IMR-90 (cell line): ENCODE measurements at regions not wholly inside any gene's neighbourhood (a gene's known extent, or its start where the extent isn't known, plus 50 kb on each side); places are given as distances from the start of the nearest gene placed in this dataset.

ENCODE experiments used
- ATAC-seq: fragments of 200-7000 bp; cut with Tn5 transposase; 2 replicates; pipeline ENCODE4 v1.9.1; 2020; ENCODE audit warnings: low read depth, mild to moderate bottlenecking, moderate library complexity
- BruUV-seq: library from RNA; stranded (reverse); fragments of 400-500 nt; replicated peaks from 2 replicates; lab custom pipeline; 2021; lab: Mats Ljungman, UMichigan
- CTCF ChIA-PET: fragments of 300-600 bp; formaldehyde crosslinking; extraction: SDS; loops from one replicate; lab custom pipeline; 2021; ENCODE audit warnings: antibody characterized with exemption; lab: Yijun Ruan, JAX
- POLR2A ChIA-PET: fragments of 300-600 bp; sonication (Branson Sonifier 250); formaldehyde crosslinking; loops from one replicate; lab custom pipeline; 2022; ENCODE audit warnings: antibody characterized with exemption; ENCODE audit not compliant: unreplicated experiment; lab: Charles Lee
- DNase-seq: peaks from one replicate; pipeline ENCODE4 v3.0.0; 2013
- H2AFZ ChIP-seq: replicated peaks from 2 replicates; pipeline ENCODE3; 2013; ENCODE audit warnings: low read length, mild to moderate bottlenecking; ENCODE audit not compliant: poor library complexity
- H2AK5ac ChIP-seq: 2 replicates; pipeline ENCODE4 v1.6.1; 2013; ENCODE audit warnings: low read depth, low read length, inconsistent platforms
- H2AK9ac ChIP-seq: replicated peaks from 2 replicates; pipeline ENCODE3; 2013; ENCODE audit warnings: mild to moderate bottlenecking, low read depth, low read length, moderate library complexity; ENCODE audit not compliant: poor library complexity
- H2BK120ac ChIP-seq: 2 replicates; pipeline ENCODE4 v1.6.1; 2013; ENCODE audit warnings: low read depth, low read length, inconsistent platforms
- H2BK15ac ChIP-seq: 3 replicates; pipeline ENCODE4 v1.6.1; 2013; ENCODE audit warnings: low read depth, low read length, inconsistent platforms
- H2BK20ac ChIP-seq: 2 replicates; pipeline ENCODE4 v1.6.1; 2013; ENCODE audit warnings: low read depth, mild to moderate bottlenecking, inconsistent platforms, low read length, moderate library complexity
- H2BK5ac ChIP-seq: 2 replicates; pipeline ENCODE4 v1.6.1; 2013; ENCODE audit warnings: mild to moderate bottlenecking, low read depth, low read length, inconsistent platforms; ENCODE audit not compliant: poor library complexity, severe bottlenecking
- H3K14ac ChIP-seq: replicated peaks from 2 replicates; pipeline ENCODE4 v1.6.1; 2013; ENCODE audit warnings: low read depth, low read length, inconsistent platforms
- H3K18ac ChIP-seq: 2 replicates; pipeline ENCODE4 v1.6.1; 2013; ENCODE audit warnings: low read depth, low read length, control low read depth
- H3K23ac ChIP-seq: 2 replicates; pipeline ENCODE4 v1.6.1; 2013; ENCODE audit warnings: low read depth, low read length, inconsistent platforms
- H3K27ac ChIP-seq: 2 replicates; pipeline ENCODE4 v1.5.1; 2013; ENCODE audit warnings: mild to moderate bottlenecking, control low read depth, low read length; ENCODE audit not compliant: insufficient read depth
- H3K27me3 ChIP-seq: 2 replicates; pipeline ENCODE4 v1.6.1; 2013; ENCODE audit warnings: low read length; ENCODE audit not compliant: control insufficient read depth, insufficient read depth
- H3K36me3 ChIP-seq: 2 replicates; pipeline ENCODE4 v1.6.1; 2013; ENCODE audit warnings: low read length, mixed read lengths; ENCODE audit not compliant: control insufficient read depth, insufficient read depth
- H3K4ac ChIP-seq: 2 replicates; pipeline ENCODE4 v1.6.1; 2013; ENCODE audit warnings: low read depth, low read length, inconsistent platforms
- H3K4me1 ChIP-seq: 2 replicates; pipeline ENCODE4 v1.6.1; 2013; ENCODE audit warnings: low read length, mixed read lengths; ENCODE audit not compliant: control insufficient read depth, insufficient read depth
- H3K4me2 ChIP-seq: 2 replicates; pipeline ENCODE4 v1.6.1; 2013; ENCODE audit warnings: low read depth, mild to moderate bottlenecking, control low read depth, low read length, moderate library complexity
- H3K4me3 ChIP-seq: 2 replicates; pipeline ENCODE4 v1.5.1; 2013; ENCODE audit warnings: low read depth, mild to moderate bottlenecking, control low read depth, low read length, moderate library complexity; ENCODE audit not compliant: insufficient read depth
- H3K56ac ChIP-seq: 2 replicates; pipeline ENCODE4 v1.6.1; 2013; ENCODE audit warnings: low read length, inconsistent platforms; ENCODE audit not compliant: insufficient read depth; ENCODE audit errors: extremely low read depth
- H3K79me1 ChIP-seq, 2 experiments: 2 replicates each; pipeline ENCODE4 v1.6.1; 2013; ENCODE audit warnings: low read length in 2 of 2, inconsistent platforms in 1 of 2, low read depth in 1 of 2
- H3K9ac ChIP-seq: 2 replicates; pipeline ENCODE4 v1.6.1; 2013; ENCODE audit warnings: low read depth, low read length, control low read depth
- H3K9me1 ChIP-seq: 2 replicates; pipeline ENCODE4 v1.6.1; 2013; ENCODE audit warnings: low read length, inconsistent platforms; ENCODE audit not compliant: insufficient read depth
- H3K9me3 ChIP-seq: 2 replicates; pipeline ENCODE4 v1.6.1; 2013; ENCODE audit warnings: low read length; ENCODE audit not compliant: control insufficient read depth, insufficient read depth
- H4K20me1 ChIP-seq: 2 replicates; pipeline ENCODE4 v1.6.1; 2013; ENCODE audit warnings: low read length, inconsistent platforms; ENCODE audit not compliant: insufficient read depth
- H4K5ac ChIP-seq: 2 replicates; pipeline ENCODE4 v1.6.1; 2013; ENCODE audit warnings: mild to moderate bottlenecking, low read depth, low read length, control low read depth
- H4K8ac ChIP-seq, 2 experiments: 2 replicates each; pipeline ENCODE4 v1.6.1; 2013; ENCODE audit warnings: low read depth in 2 of 2, low read length in 2 of 2, control low read depth in 1 of 2, inconsistent platforms in 1 of 2
- H4K91ac ChIP-seq: 2 replicates; pipeline ENCODE4 v1.6.1; 2013; ENCODE audit warnings: low read depth, low read length, inconsistent platforms; ENCODE audit not compliant: insufficient read depth
- BHLHE40 ChIP-seq: fragments of 150-350 bp; IDR thresholded peaks from 2 replicates; pipeline ENCODE4 v1.6.1; 2016; ENCODE audit warnings: mild to moderate bottlenecking, low read depth, low read length
- CHD1 ChIP-seq: IDR thresholded peaks from 2 replicates; pipeline ENCODE4 v1.6.1; 2012; ENCODE audit warnings: low read depth, low read length, improper control_type of control experiment
- CTCF ChIP-seq: conservative IDR thresholded peaks from 2 replicates; pipeline ENCODE4 v1.5.1; 2012; ENCODE audit warnings: mild to moderate bottlenecking, low read depth, low read length, improper control_type of control experiment
- ELK1 ChIP-seq: fragments of 150-350 bp; IDR thresholded peaks from 2 replicates; pipeline ENCODE4 v1.6.1; 2016; ENCODE audit warnings: low read depth, mild to moderate bottlenecking, low read length, moderate library complexity, borderline replicate concordance
- FOS ChIP-seq: fragments of 150-350 bp; IDR thresholded peaks from 2 replicates; pipeline ENCODE4 v1.6.1; 2016; ENCODE audit warnings: low read depth, low read length
- MAFK ChIP-seq: IDR thresholded peaks from 2 replicates; pipeline ENCODE4 v1.6.1; 2012; ENCODE audit warnings: low read depth, low read length, improper control_type of control experiment
- MAZ ChIP-seq: IDR thresholded peaks from 2 replicates; pipeline ENCODE4 v1.6.1; 2012; ENCODE audit warnings: low read depth, mild to moderate bottlenecking, low read length, improper control_type of control experiment, moderate library complexity, borderline replicate concordance
- MXI1 ChIP-seq: IDR thresholded peaks from 2 replicates; pipeline ENCODE4 v1.6.1; 2012; ENCODE audit warnings: low read depth, mild to moderate bottlenecking, low read length, moderate library complexity, borderline replicate concordance
- NFE2L2 ChIP-seq: fragments of 150-350 bp; IDR thresholded peaks from 2 replicates; pipeline ENCODE4 v1.6.1; 2016; ENCODE audit warnings: low read depth, mild to moderate bottlenecking, low read length
- POLR2A ChIP-seq: IDR thresholded peaks from 2 replicates; pipeline ENCODE4 v1.6.1; 2012; ENCODE audit warnings: mild to moderate bottlenecking, low read depth, low read length
- RAD21 ChIP-seq: IDR thresholded peaks from 2 replicates; pipeline ENCODE4 v1.6.1; 2012; ENCODE audit warnings: low read length, improper control_type of control experiment
- RFX5 ChIP-seq: IDR thresholded peaks from 2 replicates; pipeline ENCODE4 v1.8.0; 2012; ENCODE audit warnings: low read depth, mild to moderate bottlenecking, low read length, moderate library complexity
- SMC3 ChIP-seq: fragments of 150-350 bp; IDR thresholded peaks from 2 replicates; pipeline ENCODE4 v1.6.1; 2016; ENCODE audit warnings: low read depth, mild to moderate bottlenecking, antibody characterized with exemption, low read length, moderate library complexity
- USF2 ChIP-seq: fragments of 150-350 bp; IDR thresholded peaks from 2 replicates; pipeline ENCODE4 v1.6.1; 2017; ENCODE audit warnings: mild to moderate bottlenecking, antibody characterized with exemption, low read length, low read depth
- dilution Hi-C: fragments of 300-500 bp; cut with HindIII; formaldehyde crosslinking; loops from one replicate; pipeline ENCODE4 v1.14.3; 2018; ENCODE audit warnings: low sequenced_read_pairs; ENCODE audit not compliant: unreplicated experiment
- in situ Hi-C: fragments of 300-500 bp; cut with MboI; formaldehyde crosslinking; loops from 3 replicates; pipeline ENCODE4 v1.14.3; 2019; ENCODE audit warnings: low sequenced_read_pairs, inconsistent platforms, mixed read lengths
- intact Hi-C: fragments of 100-400 bp; cut with micrococcal nuclease; formaldehyde crosslinking; loops from 2 replicates; pipeline ENCODE4 v1.10.0; 2022

- H4K5ac ChIP-seq, result no peak overlapping the region
- TF ChIP-seq RAD21, result no peak
- TF ChIP-seq USF2, result no peak
- no peak for TF ChIP-seq MAFK
- no peak for TF ChIP-seq POLR2A
- TF ChIP-seq RFX5, result no peak
- no peak for TF ChIP-seq FOS
- no peak for TF ChIP-seq SMC3
- no peak for TF ChIP-seq NFE2L2
- no peak for TF ChIP-seq CHD1
- no peak for TF ChIP-seq MAZ
- no peak for TF ChIP-seq ELK1
- TF ChIP-seq MXI1, result no peak
- TF ChIP-seq CTCF, result no peak
- no peak for TF ChIP-seq BHLHE40
- no peak overlapping the region for H2AK5ac ChIP-seq
- no peak overlapping the region for H4K8ac ChIP-seq
- no peak for DNase-seq
- H3K4me1 ChIP-seq, result no peaks in the 10 kb centered on the region
- no peaks in the 10 kb centered on the region for H3K79me1 ChIP-seq
- no peak overlapping the region for H3K4me2 ChIP-seq
- no peak overlapping the region for H4K91ac ChIP-seq
- H3K27me3 ChIP-seq, result peaks cover 81% of the 10 kb centered on the region
- no peak overlapping the region for H3K56ac ChIP-seq
- no peak overlapping the region for H2BK15ac ChIP-seq
- POLR2A ChIA-PET, result no interaction called here
- CTCF ChIA-PET, result no interaction called here
- ATAC-seq, result no peak
- H3K4ac ChIP-seq, result no peak overlapping the region
- H3K36me3 ChIP-seq, result no peaks in the 10 kb centered on the region
- no peak overlapping the region for H3K14ac ChIP-seq
- H3K27ac ChIP-seq, result no peak overlapping the region
- no peak overlapping the region for H3K23ac ChIP-seq
- no peak overlapping the region for H2BK120ac ChIP-seq
- no peak overlapping the region for H2AFZ ChIP-seq
- H3K9me3 ChIP-seq, result no peaks in the 10 kb centered on the region; the same call in 1 of the 2 replicates
- no peaks in the 10 kb centered on the region for H4K20me1 ChIP-seq
- H3K4me3 ChIP-seq, result no peak overlapping the region
- in situ Hi-C loops (no loop called here), intact Hi-C loops (no loop called here), dilution Hi-C loops (no loop called here)
- H2BK5ac ChIP-seq, result no peak overlapping the region
- H3K9me1 ChIP-seq, result no peaks in the 10 kb centered on the region; the same call in 1 of the 2 replicates
- H2AK9ac ChIP-seq, result no peak overlapping the region
- no peak overlapping the region for H3K9ac ChIP-seq
- no peak overlapping the region for H3K18ac ChIP-seq
- BruUV-seq, result no TSS peak
- no peak overlapping the region for H2BK20ac ChIP-seq
These were observed 74.0 kb downstream of the INHBB start for GRCh38 chr2:120419955-120420354.
